ENCODE measurements at regions not wholly inside any gene's neighbourhood (a gene's known extent, or its start where the extent isn't known, plus 50 kb on each side); places are given as distances from the start of the nearest gene placed in this dataset.

DNA sequence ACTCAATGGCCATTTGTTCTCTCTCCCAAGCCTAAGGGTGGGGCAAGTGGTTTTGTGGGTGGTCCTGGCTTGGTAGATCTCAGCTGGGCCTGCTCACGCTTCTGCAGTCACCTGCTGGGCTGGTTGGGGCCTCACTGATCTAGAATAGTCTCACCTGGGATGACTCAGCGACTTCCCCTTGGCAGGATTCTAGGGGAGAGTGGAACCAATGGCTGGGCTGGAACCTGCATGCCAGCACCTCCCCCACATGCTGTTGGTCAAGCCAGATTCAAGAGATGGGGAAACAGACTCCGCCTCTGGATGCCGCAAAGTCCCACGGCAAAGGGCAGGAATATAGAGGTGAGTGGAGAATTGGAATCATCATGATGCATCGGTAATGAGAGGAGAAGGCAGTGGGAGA is 292.9 kb upstream of the NPVF start:
- Histone ChIP-seq H3K9ac (ENCODE audit: insufficient read length, low read depth) (no peak overlapping the region), H3K4me3 (ENCODE audit: insufficient read length, low read depth) (no peak overlapping the region), H3K27me3 (ENCODE audit: insufficient read depth, insufficient read length) (no peaks in the 10 kb centered on the region), H3K36me3 (ENCODE audit: insufficient read depth, insufficient read length, low read length) (no peaks in the 10 kb centered on the region), H3K4me1 (ENCODE audit: insufficient read depth, insufficient read length) (no peaks in the 10 kb centered on the region), H3K9me3 (ENCODE audit: insufficient read depth, low read length) (no peaks in the 10 kb centered on the region; the same call in 1 of the 2 replicates)
- TF ChIP-seq YY1 (IDR thresholded peaks at IDR 0.05; ENCODE audit: insufficient read depth, insufficient read length), result no peak
- TF ChIP-seq ZNF274 (IDR thresholded peaks at IDR 0.05; ENCODE audit: low read depth, low read length), result no peak
- no peak for TF ChIP-seq SUZ12 (IDR thresholded peaks at IDR 0.05; ENCODE audit: extremely low read depth, insufficient read depth, insufficient read length)
- no peak for DNase-seq (ENCODE audit: low read depth, low spot score)

GRCh38 chr7:25522727-25523126 is 294.4 kb upstream of the NPVF start:
- no peak overlapping the region for H3K4me3 ChIP-seq (ENCODE audit: insufficient read length, low read depth)
- no peaks in the 10 kb centered on the region for H3K27me3 ChIP-seq (ENCODE audit: insufficient read depth, insufficient read length)
- TF ChIP-seq SUZ12 (IDR thresholded peaks at IDR 0.05; ENCODE audit: extremely low read depth, insufficient read depth, insufficient read length), result no peak
- TF ChIP-seq ZNF274 (IDR thresholded peaks at IDR 0.05; ENCODE audit: low read depth, low read length), result no peak
- no peak for TF ChIP-seq YY1 (IDR thresholded peaks at IDR 0.05; ENCODE audit: insufficient read depth, insufficient read length)
- H3K36me3 ChIP-seq (ENCODE audit: insufficient read depth, insufficient read length, low read length), result no peaks in the 10 kb centered on the region
- no peaks in the 10 kb centered on the region for H3K4me1 ChIP-seq (ENCODE audit: insufficient read depth, insufficient read length)
- no peak overlapping the region for H3K9ac ChIP-seq (ENCODE audit: insufficient read length, low read depth)
- no peaks in the 10 kb centered on the region; the same call in 1 of the 2 replicates for H3K9me3 ChIP-seq (ENCODE audit: insufficient read depth, low read length)
- DNase-seq (ENCODE audit: low read depth, low spot score), result no peak

DNA sequence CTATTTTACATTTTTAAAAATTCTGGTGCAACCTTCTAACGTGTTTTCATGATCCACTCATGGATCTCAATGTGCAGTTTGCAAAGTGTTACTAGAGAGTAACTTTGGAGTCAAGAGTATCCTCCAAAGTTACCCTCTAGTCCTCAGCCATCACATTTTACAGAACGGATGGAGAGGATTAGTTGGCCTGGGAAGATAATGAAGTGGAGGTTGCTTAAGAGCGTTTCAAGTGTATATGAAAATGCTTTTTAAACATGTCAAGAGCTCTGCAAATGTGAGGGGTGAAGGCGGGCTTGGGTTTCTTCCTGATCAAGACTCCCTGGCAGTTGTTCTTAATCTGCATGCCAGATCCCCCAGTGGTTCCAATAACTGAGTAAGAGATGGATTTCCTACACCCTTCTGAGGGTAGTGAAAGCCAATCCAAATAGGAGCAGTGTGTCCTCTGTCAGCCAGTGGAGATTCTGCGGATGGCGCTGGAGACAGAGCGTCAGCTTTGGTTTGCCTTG is 299.4 kb upstream of the NPVF start:
- H3K36me3 ChIP-seq (ENCODE audit: insufficient read depth, insufficient read length, low read length), result no peaks in the 10 kb centered on the region
- no peak for DNase-seq (ENCODE audit: low read depth, low spot score)
- H3K27me3 ChIP-seq (ENCODE audit: insufficient read depth, insufficient read length), result no peaks in the 10 kb centered on the region
- no peaks in the 10 kb centered on the region for H3K4me1 ChIP-seq (ENCODE audit: insufficient read depth, insufficient read length)
- TF ChIP-seq YY1 (IDR thresholded peaks at IDR 0.05; ENCODE audit: insufficient read depth, insufficient read length) (no peak), ZNF274 (IDR thresholded peaks at IDR 0.05; ENCODE audit: low read depth, low read length) (no peak), SUZ12 (IDR thresholded peaks at IDR 0.05; ENCODE audit: extremely low read depth, insufficient read depth, insufficient read length) (no peak)
- no peak overlapping the region for H3K4me3 ChIP-seq (ENCODE audit: insufficient read length, low read depth)
- no peaks in the 10 kb centered on the region for H3K9me3 ChIP-seq (ENCODE audit: insufficient read depth, low read length)
- no peak overlapping the region for H3K9ac ChIP-seq (ENCODE audit: insufficient read length, low read depth)

DNA sequence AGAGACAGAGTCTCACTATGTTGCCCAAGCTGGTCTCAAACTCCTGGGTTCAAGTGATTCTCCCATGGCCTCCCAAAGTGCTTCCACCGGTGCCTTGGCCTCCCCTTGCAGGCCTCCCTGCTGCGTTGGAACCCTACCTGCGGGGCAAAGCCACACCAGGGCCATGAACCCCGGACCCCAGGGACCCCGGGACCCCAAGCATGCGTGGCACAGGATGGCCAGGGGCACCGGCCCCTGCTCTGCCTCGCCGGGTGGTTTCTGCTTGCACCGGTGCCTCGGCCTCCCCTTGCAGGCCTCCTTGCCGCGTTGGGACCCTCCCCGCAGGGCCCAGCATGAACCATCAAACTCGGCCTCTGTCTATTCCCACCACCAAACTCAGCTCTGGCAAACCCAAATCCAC is 301.0 kb upstream of the NPVF start:
- no peak for TF ChIP-seq ZNF274 (IDR thresholded peaks at IDR 0.05; ENCODE audit: low read depth, low read length)
- no peak for TF ChIP-seq YY1 (IDR thresholded peaks at IDR 0.05; ENCODE audit: insufficient read depth, insufficient read length)
- no peak for TF ChIP-seq SUZ12 (IDR thresholded peaks at IDR 0.05; ENCODE audit: extremely low read depth, insufficient read depth, insufficient read length)
- Histone ChIP-seq H3K9me3 (ENCODE audit: insufficient read depth, low read length) (no peaks in the 10 kb centered on the region), H3K27me3 (ENCODE audit: insufficient read depth, insufficient read length) (no peaks in the 10 kb centered on the region), H3K9ac (ENCODE audit: insufficient read length, low read depth) (no peak overlapping the region), H3K36me3 (ENCODE audit: insufficient read depth, insufficient read length, low read length) (no peaks in the 10 kb centered on the region), H3K4me3 (ENCODE audit: insufficient read length, low read depth) (no peak overlapping the region), H3K4me1 (ENCODE audit: insufficient read depth, insufficient read length) (no peaks in the 10 kb centered on the region)
- no peak for DNase-seq (ENCODE audit: low read depth, low spot score)

DNA sequence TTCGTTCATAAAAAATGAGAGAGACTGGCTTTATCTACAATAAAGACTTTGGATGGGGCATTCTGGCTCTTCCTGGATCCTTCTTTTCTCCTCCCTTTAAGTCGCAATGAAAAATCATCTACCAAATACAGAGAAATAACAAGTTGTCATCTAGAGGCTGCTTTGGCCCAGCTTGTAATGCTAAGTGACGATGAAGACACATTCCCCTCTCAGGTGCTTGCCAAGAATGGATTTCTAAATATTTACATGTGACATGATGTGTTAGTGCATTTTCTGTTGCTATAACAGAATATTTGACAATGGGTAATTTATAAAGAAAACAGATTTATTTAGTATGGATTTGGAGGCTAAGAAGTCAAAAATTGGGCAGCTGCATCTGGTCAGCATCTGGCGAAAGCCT is 308.6 kb upstream of the NPVF start:
- TF ChIP-seq YY1 (IDR thresholded peaks at IDR 0.05; ENCODE audit: insufficient read depth, insufficient read length) (no peak), ZNF274 (IDR thresholded peaks at IDR 0.05; ENCODE audit: low read depth, low read length) (no peak), SUZ12 (IDR thresholded peaks at IDR 0.05; ENCODE audit: extremely low read depth, insufficient read depth, insufficient read length) (no peak)
- H3K4me3 ChIP-seq (ENCODE audit: insufficient read length, low read depth), result no peak overlapping the region
- no peaks in the 10 kb centered on the region for H3K27me3 ChIP-seq (ENCODE audit: insufficient read depth, insufficient read length)
- no peaks in the 10 kb centered on the region for H3K9me3 ChIP-seq (ENCODE audit: insufficient read depth, low read length)
- H3K9ac ChIP-seq (ENCODE audit: insufficient read length, low read depth), result no peak overlapping the region
- H3K4me1 ChIP-seq (ENCODE audit: insufficient read depth, insufficient read length), result no peaks in the 10 kb centered on the region
- no peak for DNase-seq (ENCODE audit: low read depth, low spot score)
- H3K36me3 ChIP-seq (ENCODE audit: insufficient read depth, insufficient read length, low read length), result no peaks in the 10 kb centered on the region

- Histone ChIP-seq H3K4me3 (ENCODE audit: insufficient read length, low read depth) (no peak overlapping the region), H3K36me3 (ENCODE audit: insufficient read depth, insufficient read length, low read length) (no peaks in the 10 kb centered on the region), H3K4me1 (ENCODE audit: insufficient read depth, insufficient read length) (no peaks in the 10 kb centered on the region), H3K9ac (ENCODE audit: insufficient read length, low read depth) (no peak overlapping the region), H3K27me3 (ENCODE audit: insufficient read depth, insufficient read length) (no peaks in the 10 kb centered on the region), H3K9me3 (ENCODE audit: insufficient read depth, low read length) (no peaks in the 10 kb centered on the region)
- DNase-seq (ENCODE audit: low read depth, low spot score), result no peak
- TF ChIP-seq ZNF274 (IDR thresholded peaks at IDR 0.05; ENCODE audit: low read depth, low read length) (no peak), SUZ12 (IDR thresholded peaks at IDR 0.05; ENCODE audit: extremely low read depth, insufficient read depth, insufficient read length) (no peak), YY1 (IDR thresholded peaks at IDR 0.05; ENCODE audit: insufficient read depth, insufficient read length) (no peak)
Observed at GRCh38 chr7:25537662-25538375, 309.5 kb upstream of the NPVF start.

GRCh38 chr7:25541094-25541821 is 313.0 kb upstream of the NPVF start:
- TF ChIP-seq SUZ12 (IDR thresholded peaks at IDR 0.05; ENCODE audit: extremely low read depth, insufficient read depth, insufficient read length), result no peak
- no peak for TF ChIP-seq YY1 (IDR thresholded peaks at IDR 0.05; ENCODE audit: insufficient read depth, insufficient read length)
- no peak for TF ChIP-seq ZNF274 (IDR thresholded peaks at IDR 0.05; ENCODE audit: low read depth, low read length)
- no peaks in the 10 kb centered on the region for H3K36me3 ChIP-seq (ENCODE audit: insufficient read depth, insufficient read length, low read length)
- H3K9ac ChIP-seq (ENCODE audit: insufficient read length, low read depth), result no peak overlapping the region
- no peaks in the 10 kb centered on the region for H3K9me3 ChIP-seq (ENCODE audit: insufficient read depth, low read length)
- H3K4me3 ChIP-seq (ENCODE audit: insufficient read length, low read depth), result no peak overlapping the region
- no peak for DNase-seq (ENCODE audit: low read depth, low spot score)
- no peaks in the 10 kb centered on the region for H3K4me1 ChIP-seq (ENCODE audit: insufficient read depth, insufficient read length)
- H3K27me3 ChIP-seq (ENCODE audit: insufficient read depth, insufficient read length), result no peaks in the 10 kb centered on the region

All from NT2/D1 (cell line).